ENCODE measurements at regions not wholly inside any gene's neighbourhood (a gene's known extent, or its start where the extent isn't known, plus 50 kb on each side); places are given as distances from the start of the nearest gene placed in this dataset.

- peak overlapping the region; percentile 79 for H3K27ac ChIP-seq (ENCODE audit: low read depth, low read length)
- no peak for DNase-seq (ENCODE audit: insufficient read length, low spot score, missing footprints)
Observed at GRCh38 chr10:62560201-62560819, 186.1 kb downstream of the ZNF365 start.

GRCh38 chr10:62561151-62561550, 187.0 kb downstream of the ZNF365 start:
- Histone ChIP-seq H2AFZ (ENCODE audit: low read length) (no peak overlapping the region), H3K4me1 (ENCODE audit: insufficient read depth, low read length) (peaks cover 39% of the 10 kb centered on the region), H3K9me3 (ENCODE audit: low read depth, low read length) (no peaks in the 10 kb centered on the region), H3K27me3 (ENCODE audit: insufficient read depth, low read length) (no peaks in the 10 kb centered on the region), H4K20me1 (ENCODE audit: insufficient read depth, low read length) (no peaks in the 10 kb centered on the region), H3K4me2 (ENCODE audit: insufficient read depth, low read length) (no peak overlapping the region), H3K79me2 (ENCODE audit: insufficient read depth, low read length) (no peaks in the 10 kb centered on the region), H3K36me3 (ENCODE audit: insufficient read depth, low read length) (no peaks in the 10 kb centered on the region), H3K27ac (ENCODE audit: low read depth, low read length) (peak overlapping the region; percentile 79), H3K4me3 (ENCODE audit: insufficient read depth, low read length) (no peak overlapping the region)
- DNase-seq (ENCODE audit: insufficient read length, low spot score, missing footprints): no peak
- TF ChIP-seq CTCF (IDR thresholded peaks at IDR 0.05; ENCODE audit: extremely low read depth, low read depth, low read length): no peak

More at GRCh38 chr10:62560201-62560819, 186.1 kb downstream of the ZNF365 start:
- Histone ChIP-seq H3K9me3 (ENCODE audit: low read depth, low read length) (no peaks in the 10 kb centered on the region), H3K27me3 (ENCODE audit: insufficient read depth, low read length) (no peaks in the 10 kb centered on the region), H3K4me1 (ENCODE audit: insufficient read depth, low read length) (peaks cover 39% of the 10 kb centered on the region), H4K20me1 (ENCODE audit: insufficient read depth, low read length) (no peaks in the 10 kb centered on the region), H3K79me2 (ENCODE audit: insufficient read depth, low read length) (no peaks in the 10 kb centered on the region), H3K4me2 (ENCODE audit: insufficient read depth, low read length) (peak overlapping the region; percentile 32), H2AFZ (ENCODE audit: low read length) (peak overlapping the region; percentile 45), H3K4me3 (ENCODE audit: insufficient read depth, low read length) (no peak overlapping the region), H3K36me3 (ENCODE audit: insufficient read depth, low read length) (no peaks in the 10 kb centered on the region)
- no peak for TF ChIP-seq CTCF (IDR thresholded peaks at IDR 0.05; ENCODE audit: extremely low read depth, low read depth, low read length)

GRCh38 chr10:62562101-62562500, 187.9 kb downstream of the ZNF365 start:
- H2AFZ ChIP-seq (ENCODE audit: low read length): no peak overlapping the region
- H3K4me1 ChIP-seq (ENCODE audit: insufficient read depth, low read length): peaks cover 39% of the 10 kb centered on the region
- no peaks in the 10 kb centered on the region for H3K27me3 ChIP-seq (ENCODE audit: insufficient read depth, low read length)
- H4K20me1 ChIP-seq (ENCODE audit: insufficient read depth, low read length): no peaks in the 10 kb centered on the region
- DNase-seq (ENCODE audit: insufficient read length, low spot score, missing footprints): no peak
- H3K4me3 ChIP-seq (ENCODE audit: insufficient read depth, low read length): no peak overlapping the region
- H3K27ac ChIP-seq (ENCODE audit: low read depth, low read length): no peak overlapping the region
- no peak for TF ChIP-seq CTCF (IDR thresholded peaks at IDR 0.05; ENCODE audit: extremely low read depth, low read depth, low read length)
- H3K4me2 ChIP-seq (ENCODE audit: insufficient read depth, low read length): no peak overlapping the region
- H3K79me2 ChIP-seq (ENCODE audit: insufficient read depth, low read length): no peaks in the 10 kb centered on the region
- no peaks in the 10 kb centered on the region for H3K9me3 ChIP-seq (ENCODE audit: low read depth, low read length)
- H3K36me3 ChIP-seq (ENCODE audit: insufficient read depth, low read length): no peaks in the 10 kb centered on the region

GRCh38 chr10:62562795-62563194, 188.6 kb downstream of the ZNF365 start:
- Histone ChIP-seq H4K20me1 (ENCODE audit: insufficient read depth, low read length) (no peaks in the 10 kb centered on the region), H3K4me2 (ENCODE audit: insufficient read depth, low read length) (no peak overlapping the region), H3K27ac (ENCODE audit: low read depth, low read length) (no peak overlapping the region), H3K36me3 (ENCODE audit: insufficient read depth, low read length) (no peaks in the 10 kb centered on the region), H3K27me3 (ENCODE audit: insufficient read depth, low read length) (no peaks in the 10 kb centered on the region), H3K9me3 (ENCODE audit: low read depth, low read length) (no peaks in the 10 kb centered on the region), H2AFZ (ENCODE audit: low read length) (peak overlapping the region; percentile 39), H3K79me2 (ENCODE audit: insufficient read depth, low read length) (no peaks in the 10 kb centered on the region), H3K4me3 (ENCODE audit: insufficient read depth, low read length) (no peak overlapping the region), H3K4me1 (ENCODE audit: insufficient read depth, low read length) (peaks cover 39% of the 10 kb centered on the region)
- DNase-seq (ENCODE audit: insufficient read length, low spot score, missing footprints): no peak
- TF ChIP-seq CTCF (IDR thresholded peaks at IDR 0.05; ENCODE audit: extremely low read depth, low read depth, low read length): no peak
